Ishikawa (cell line): ENCODE measurements at regions not wholly inside any gene's neighbourhood (a gene's known extent, or its start where the extent isn't known, plus 50 kb on each side); places are given as distances from the start of the nearest gene placed in this dataset.

ENCODE experiments used
- CEBPB ChIP-seq: IDR thresholded peaks from 2 replicates; pipeline ENCODE4 v1.6.1; 2012
- CREB1 ChIP-seq: IDR thresholded peaks from 2 replicates; pipeline ENCODE4 v1.6.1; 2012; ENCODE audit warnings: low read depth
- EGR1 ChIP-seq: IDR thresholded peaks from 2 replicates; pipeline ENCODE4 v1.6.1; 2012
- EP300 ChIP-seq: IDR thresholded peaks from 2 replicates; pipeline ENCODE4 v1.6.1; 2012; ENCODE audit warnings: borderline replicate concordance
- FOXM1 ChIP-seq: IDR thresholded peaks from 2 replicates; pipeline ENCODE4 v1.6.1; 2012; ENCODE audit warnings: low read depth, borderline replicate concordance
- MAX ChIP-seq: IDR thresholded peaks from 2 replicates; pipeline ENCODE4 v1.6.1; 2012
- NFIC ChIP-seq: IDR thresholded peaks from 2 replicates; pipeline ENCODE4 v1.6.1; 2012
- RAD21 ChIP-seq: IDR thresholded peaks from 2 replicates; pipeline ENCODE4 v1.6.1; 2012; ENCODE audit warnings: low read depth
- REST ChIP-seq: IDR thresholded peaks from 2 replicates; pipeline ENCODE4 v1.6.1; 2012; ENCODE audit warnings: low read depth, mild to moderate bottlenecking
- TAF1 ChIP-seq: IDR thresholded peaks from 2 replicates; pipeline ENCODE4 v1.6.1; 2012; ENCODE audit warnings: low read depth, mild to moderate bottlenecking
- TCF12 ChIP-seq: IDR thresholded peaks from 2 replicates; pipeline ENCODE4 v1.6.1; 2012; ENCODE audit warnings: low read depth
- TEAD4 ChIP-seq: IDR thresholded peaks from 2 replicates; pipeline ENCODE4 v1.6.1; 2012
- USF1 ChIP-seq: IDR thresholded peaks from 2 replicates; pipeline ENCODE4 v1.6.1; 2012
- YY1 ChIP-seq: IDR thresholded peaks from 2 replicates; pipeline ENCODE4 v1.6.1; 2012; ENCODE audit warnings: low read depth
- ZBTB7A ChIP-seq: IDR thresholded peaks from 2 replicates; pipeline ENCODE4 v1.6.1; 2012; ENCODE audit warnings: low read depth

GRCh38 chr2:56801214-56801613, 617.4 kb downstream of the CCDC85A start:
- no peak for TF ChIP-seq CEBPB
- TF ChIP-seq REST: no peak
- no peak for TF ChIP-seq TAF1

- TF ChIP-seq TEAD4 (no peak), TCF12 (no peak), NFIC (no peak), EP300 (no peak), CREB1 (no peak), ZBTB7A (no peak), RAD21 (no peak), CEBPB (no peak), MAX (no peak), TAF1 (no peak), EGR1 (no peak), FOXM1 (no peak), REST (no peak), YY1 (no peak), USF1 (no peak)
Measured at GRCh38 chr2:56801770-56802169, 618.0 kb downstream of the CCDC85A start.

- TF ChIP-seq TAF1 (no peak), CEBPB (no peak), ZBTB7A (no peak), CREB1 (no peak), NFIC (no peak), EGR1 (no peak), TEAD4 (no peak), RAD21 (no peak), FOXM1 (no peak), REST (no peak), EP300 (no peak), YY1 (no peak)
Measured at GRCh38 chr2:56803596-56803995, 619.8 kb downstream of the CCDC85A start.

GRCh38 chr2:56806924-56807323, 623.1 kb downstream of the CCDC85A start:
- no peak for TF ChIP-seq RAD21
- TF ChIP-seq EGR1: no peak
- no peak for TF ChIP-seq YY1
- TF ChIP-seq CREB1: no peak
- no peak for TF ChIP-seq TAF1
- no peak for TF ChIP-seq REST
- no peak for TF ChIP-seq MAX
- TF ChIP-seq NFIC: no peak
- no peak for TF ChIP-seq EP300
- no peak for TF ChIP-seq ZBTB7A
- TF ChIP-seq TCF12: no peak
- TF ChIP-seq USF1: no peak
- no peak for TF ChIP-seq TEAD4
- TF ChIP-seq FOXM1: no peak
- no peak for TF ChIP-seq CEBPB
